Prostate gland (tissue), 2 donors: ENCODE measurements at regions not wholly inside any gene's neighbourhood (a gene's known extent, or its start where the extent isn't known, plus 50 kb on each side); places are given as distances from the start of the nearest gene placed in this dataset.

Source experiments
- CTCF ChIP-seq, 4 experiments: fragments of 200-600 bp in 2 of 4; fragments of 450-650 bp in 2 of 4; sonication (generic) in 2 of 4; IDR thresholded peaks; 1 replicate in 3 of 4; 2 replicates in 1 of 4; pipeline ENCODE4 v1.5.1; 2016 to 2019; ENCODE audit warnings: antibody characterized with exemption in 4 of 4, mild to moderate bottlenecking in 2 of 4, moderate library complexity in 2 of 4
- POLR2A ChIP-seq: fragments of 450-650 bp; IDR thresholded peaks from one replicate; pipeline ENCODE4 v1.6.1; 2016; ENCODE audit warnings: antibody characterized with exemption, mild to moderate bottlenecking
- POLR2AphosphoS5 ChIP-seq: sonication (generic); formaldehyde crosslinking; IDR thresholded peaks from one replicate; pipeline ENCODE4 v1.6.1; 2017; ENCODE audit warnings: antibody characterized with exemption

- TF ChIP-seq CTCF (IDR thresholded peaks at IDR 0.05) (no peak), POLR2A (no peak), POLR2AphosphoS5 (no peak)
Observed at GRCh38 chr13:104357672-104358354, 1291.6 kb upstream of the SLC10A2 start.
